Activated naive CD8-positive, alpha-beta T cell treated with anti-CD3 and anti-CD28 coated beads, Interleukin-2, amount 50 U/mL, for 24 hours (primary cell): ENCODE measurements at regions not wholly inside any gene's neighbourhood (a gene's known extent, or its start where the extent isn't known, plus 50 kb on each side); places are given as distances from the start of the nearest gene placed in this dataset.

Experiments used
- ATAC-seq: fragments of 150-1000 bp; cut with Tn5 transposase; one replicate; pipeline ENCODE4 v1.10.0; 2021
- DNase-seq: peaks from one replicate; pipeline ENCODE4 v3.0.0; 2021
- H3K27ac Mint-ChIP-seq: one replicate; pipeline ENCODE4 v1.8.0; 2021; ENCODE audit warnings: mild to moderate bottlenecking, mixed read lengths
- H3K27me3 Mint-ChIP-seq: one replicate; pipeline ENCODE4 v1.8.0; 2021; ENCODE audit warnings: mixed read lengths
- H3K36me3 Mint-ChIP-seq: one replicate; pipeline ENCODE4 v1.8.0; 2021; ENCODE audit warnings: low read depth, mixed read lengths
- H3K4me1 Mint-ChIP-seq: one replicate; pipeline ENCODE4 v1.8.0; 2021; ENCODE audit warnings: mixed read lengths
- H3K4me3 Mint-ChIP-seq: one replicate; pipeline ENCODE4 v1.8.0; 2021; ENCODE audit warnings: mild to moderate bottlenecking, moderate library complexity, mixed read lengths
- H3K9me3 Mint-ChIP-seq: one replicate; pipeline ENCODE4 v1.8.0; 2021; ENCODE audit warnings: mixed read lengths

DNA sequence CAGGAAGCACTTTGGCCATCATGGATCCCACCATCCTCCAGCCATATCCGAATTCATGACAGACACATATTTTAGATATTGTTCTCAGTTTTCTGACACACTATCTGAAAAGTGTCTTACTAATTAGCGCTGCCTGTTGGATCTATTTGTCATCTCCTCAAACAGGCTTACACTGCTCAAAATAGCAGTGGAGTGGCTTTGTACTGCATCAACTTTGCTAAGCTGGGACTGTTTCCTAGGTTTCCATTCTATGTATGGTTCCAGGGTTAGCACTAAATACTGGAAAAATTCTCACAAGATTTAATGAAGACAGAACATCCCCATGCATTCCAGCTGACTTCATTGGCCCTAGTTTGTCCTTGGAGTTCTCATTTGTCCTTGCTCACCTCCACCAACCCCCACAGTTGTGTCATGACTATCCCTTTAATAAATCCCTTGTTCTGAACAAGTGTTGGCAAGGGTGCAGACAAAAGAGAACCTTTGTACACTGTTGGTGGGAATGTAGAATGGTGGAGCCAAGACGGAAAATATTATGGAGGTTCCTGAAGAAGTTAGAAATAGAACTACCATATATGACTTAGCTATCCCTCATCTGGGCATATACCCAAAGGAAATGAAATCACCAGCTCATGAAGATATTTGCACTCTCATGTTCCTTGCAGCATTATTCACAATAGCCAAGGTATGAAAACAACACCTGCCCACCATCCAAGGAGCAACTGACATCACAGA lies 136.5 kb upstream of the RAI14 start:
- ATAC-seq: no peak
- Mint-ChIP-seq H3K9me3 (no peaks in the 10 kb centered on the region), H3K4me1 (peaks cover 4% of the 10 kb centered on the region), H3K27me3 (peaks cover 15% of the 10 kb centered on the region), H3K36me3 (no peaks in the 10 kb centered on the region), H3K27ac (no peak overlapping the region), H3K4me3 (no peak overlapping the region)
- no peak for DNase-seq

DNA sequence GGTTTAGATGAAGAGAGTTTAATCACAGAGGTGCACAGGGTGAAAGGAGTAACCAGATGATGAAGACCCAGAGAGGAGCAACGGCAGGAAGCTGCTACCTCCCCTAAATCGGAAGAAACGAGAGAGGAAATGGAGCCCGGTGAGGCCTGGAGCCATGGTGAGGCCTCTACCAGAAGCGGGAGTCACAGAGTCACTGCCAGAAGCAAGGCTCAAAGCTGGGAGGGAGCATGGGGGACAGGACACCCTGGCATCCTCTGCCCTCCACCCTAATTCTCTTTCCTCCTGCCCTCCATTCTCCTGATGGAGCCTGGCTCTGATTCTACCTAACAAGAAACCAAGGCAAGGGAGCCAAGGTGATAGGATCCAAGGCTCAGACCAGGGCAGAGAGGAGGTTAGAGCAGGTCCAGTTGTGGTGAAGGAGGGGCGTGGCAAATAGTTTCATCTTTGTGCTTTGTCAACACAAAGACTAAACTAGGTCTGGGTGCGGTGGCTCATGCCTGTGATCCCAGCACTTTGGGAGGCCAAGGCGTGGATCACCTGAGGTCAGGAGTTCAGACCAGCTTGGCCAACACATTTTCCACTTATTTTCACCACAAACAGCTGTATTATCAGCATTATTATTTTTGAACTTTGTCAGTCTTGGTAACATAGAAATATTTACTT lies 134.4 kb upstream of the RAI14 start:
- Mint-ChIP-seq H3K27ac (no peak overlapping the region), H3K4me3 (no peak overlapping the region), H3K9me3 (no peaks in the 10 kb centered on the region), H3K4me1 (peaks cover 4% of the 10 kb centered on the region), H3K36me3 (no peaks in the 10 kb centered on the region), H3K27me3 (peaks cover 10% of the 10 kb centered on the region)
- ATAC-seq: no peak
- no peak for DNase-seq

DNA sequence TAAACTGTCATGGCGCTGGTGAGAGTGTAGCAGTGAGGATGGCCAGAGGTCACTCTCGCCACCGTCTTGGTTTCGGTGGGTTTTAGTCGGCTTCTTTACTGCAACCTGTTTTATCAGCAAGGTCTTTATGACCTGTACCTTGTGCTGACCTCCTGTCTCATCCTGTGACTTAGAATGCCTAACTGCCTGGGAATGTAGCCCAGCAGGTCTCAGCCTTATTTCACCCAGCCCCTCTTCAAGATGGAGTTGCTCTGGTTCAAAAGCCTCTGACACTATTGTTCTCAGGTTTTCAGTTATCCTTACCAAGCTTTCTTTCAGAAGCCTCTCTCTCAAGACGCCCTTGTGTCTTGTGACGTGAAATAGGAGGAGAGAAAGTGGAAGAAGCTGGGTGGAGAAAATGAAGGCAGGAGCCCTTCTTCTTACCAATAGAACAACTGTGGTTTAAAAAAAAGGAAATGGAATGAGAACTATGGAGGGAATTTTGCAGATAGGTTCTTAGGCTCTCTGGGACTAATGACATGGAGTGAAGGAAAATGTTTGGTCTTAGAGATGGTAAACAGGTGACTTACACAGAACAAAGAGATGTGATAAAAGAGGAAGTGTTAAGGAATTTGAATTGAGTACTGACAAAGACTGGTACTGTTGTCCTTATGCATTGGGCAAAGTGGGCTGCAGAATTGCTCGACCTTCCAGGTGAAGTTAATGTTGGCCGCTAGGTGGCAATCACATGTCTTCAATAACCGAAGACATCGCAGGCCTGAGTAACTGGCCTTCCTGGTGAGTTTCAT lies 133.3 kb upstream of the RAI14 start:
- H3K4me3 Mint-ChIP-seq: no peak overlapping the region
- H3K27ac Mint-ChIP-seq: no peak overlapping the region

DNA sequence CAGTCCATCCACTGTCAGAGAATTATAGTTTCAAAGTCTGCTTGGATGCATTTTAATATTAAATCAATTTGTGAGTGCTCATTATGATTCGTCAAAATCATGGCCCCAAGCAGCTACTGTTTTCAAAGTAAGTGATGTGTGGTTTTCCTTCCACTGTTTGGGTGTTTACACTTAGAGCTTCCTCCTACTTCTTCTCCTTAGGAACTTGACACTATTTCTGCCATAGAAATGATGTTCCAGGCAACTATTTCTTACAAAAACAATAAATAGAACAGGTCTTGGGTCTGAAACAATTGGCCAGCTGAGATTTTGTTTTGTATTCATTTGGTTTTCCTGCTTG lies 132.8 kb upstream of the RAI14 start:
- ATAC-seq: no peak
- H3K27ac Mint-ChIP-seq: no peak overlapping the region

More for the DNA sequence above, 133.3 kb upstream of the RAI14 start:
- Mint-ChIP-seq H3K9me3 (no peaks in the 10 kb centered on the region), H3K27me3 (peaks cover 5% of the 10 kb centered on the region), H3K36me3 (no peaks in the 10 kb centered on the region), H3K4me1 (peaks cover 4% of the 10 kb centered on the region)
- peak; percentile 58 for DNase-seq
- ATAC-seq: peak; percentile 61

DNA sequence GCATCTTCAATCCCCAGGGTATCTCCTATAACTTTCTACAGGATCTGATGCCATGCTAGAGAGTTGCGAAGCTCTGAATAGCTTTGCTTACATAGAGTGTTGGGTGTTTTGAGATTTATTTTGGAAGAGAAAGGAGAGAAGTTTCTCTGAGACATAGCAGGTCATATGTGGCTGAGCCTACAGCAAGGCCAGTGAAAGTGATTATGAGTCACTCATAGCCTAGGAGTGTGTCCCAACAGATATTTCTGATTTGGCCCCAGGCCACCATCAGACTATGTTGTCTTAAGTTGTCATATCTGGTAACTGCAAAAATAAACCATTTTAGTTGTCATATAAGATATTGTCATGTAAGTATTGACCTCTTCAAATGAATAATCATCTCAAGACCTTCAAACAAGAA lies 132.0 kb upstream of the RAI14 start:
- Mint-ChIP-seq H3K36me3 (no peaks in the 10 kb centered on the region), H3K9me3 (no peaks in the 10 kb centered on the region), H3K4me3 (no peak overlapping the region), H3K27me3 (peaks cover 2% of the 10 kb centered on the region), H3K4me1 (peaks cover 4% of the 10 kb centered on the region), H3K27ac (no peak overlapping the region)
- ATAC-seq (no peak), DNase-seq (no peak)

More for the DNA sequence above, 132.8 kb upstream of the RAI14 start:
- Mint-ChIP-seq H3K4me3 (no peak overlapping the region), H3K4me1 (peaks cover 4% of the 10 kb centered on the region), H3K36me3 (no peaks in the 10 kb centered on the region), H3K9me3 (no peaks in the 10 kb centered on the region), H3K27me3 (peaks cover 2% of the 10 kb centered on the region)
- DNase-seq: no peak

DNA sequence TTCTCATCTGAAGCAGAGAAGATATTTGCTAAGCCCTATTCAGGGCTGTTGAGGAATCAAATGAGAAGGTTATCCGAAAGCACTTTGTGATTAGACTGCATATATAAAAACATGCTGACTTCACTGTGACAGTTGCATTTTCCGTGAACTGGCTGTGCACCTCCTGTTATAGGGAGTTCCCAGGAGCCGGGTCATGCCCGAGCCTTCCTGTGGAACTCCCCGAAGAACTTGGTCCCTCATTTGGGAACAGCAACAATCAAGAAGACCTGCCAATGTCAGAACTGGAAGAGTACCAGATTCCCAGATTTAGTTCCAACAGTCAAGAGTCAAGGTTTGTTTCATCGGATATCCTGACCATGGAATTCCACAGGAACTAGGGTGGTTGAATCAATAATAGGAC lies 130.4 kb upstream of the RAI14 start:
- ATAC-seq (no peak), DNase-seq (no peak)
- Mint-ChIP-seq H3K27me3 (peaks cover 2% of the 10 kb centered on the region), H3K4me1 (peaks cover 4% of the 10 kb centered on the region), H3K9me3 (no peaks in the 10 kb centered on the region), H3K4me3 (no peak overlapping the region), H3K36me3 (no peaks in the 10 kb centered on the region), H3K27ac (no peak overlapping the region)

DNA sequence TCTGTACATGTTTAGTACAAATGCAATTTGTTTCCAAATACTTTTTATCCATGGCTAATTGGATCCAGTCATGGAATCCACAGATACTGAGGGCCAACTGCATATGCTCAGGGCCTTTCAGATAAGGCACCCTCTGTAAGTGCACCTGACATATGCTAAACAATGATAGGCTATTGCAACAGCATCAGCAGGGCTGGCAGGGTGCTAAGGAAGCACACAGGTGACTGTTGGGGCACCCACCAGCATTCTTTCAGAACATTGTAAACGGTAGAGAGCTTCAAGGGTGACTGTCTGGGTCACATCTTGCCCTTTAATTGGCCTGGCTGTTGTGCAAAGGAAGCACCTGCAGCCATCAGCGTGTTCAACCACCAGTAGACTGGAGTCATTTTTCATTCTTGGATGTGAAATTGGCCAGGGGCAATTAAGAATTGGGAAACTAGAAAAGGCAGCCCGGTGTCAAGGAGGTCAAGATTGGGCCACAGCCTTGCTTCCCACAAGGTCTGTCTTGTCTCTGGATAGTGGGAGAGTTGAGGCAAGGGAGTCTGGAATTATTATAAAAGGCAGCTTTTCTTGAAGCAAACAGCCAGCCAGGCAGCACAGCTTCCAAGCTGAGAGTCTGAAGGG lies 129.3 kb upstream of the RAI14 start:
- ATAC-seq (no peak), DNase-seq (no peak)
- H3K4me3 Mint-ChIP-seq: no peak overlapping the region
- no peak overlapping the region for H3K27ac Mint-ChIP-seq
- no peaks in the 10 kb centered on the region for H3K9me3 Mint-ChIP-seq
- peaks cover 4% of the 10 kb centered on the region for H3K4me1 Mint-ChIP-seq
- no peaks in the 10 kb centered on the region for H3K36me3 Mint-ChIP-seq
- no peaks in the 10 kb centered on the region for H3K27me3 Mint-ChIP-seq

DNA sequence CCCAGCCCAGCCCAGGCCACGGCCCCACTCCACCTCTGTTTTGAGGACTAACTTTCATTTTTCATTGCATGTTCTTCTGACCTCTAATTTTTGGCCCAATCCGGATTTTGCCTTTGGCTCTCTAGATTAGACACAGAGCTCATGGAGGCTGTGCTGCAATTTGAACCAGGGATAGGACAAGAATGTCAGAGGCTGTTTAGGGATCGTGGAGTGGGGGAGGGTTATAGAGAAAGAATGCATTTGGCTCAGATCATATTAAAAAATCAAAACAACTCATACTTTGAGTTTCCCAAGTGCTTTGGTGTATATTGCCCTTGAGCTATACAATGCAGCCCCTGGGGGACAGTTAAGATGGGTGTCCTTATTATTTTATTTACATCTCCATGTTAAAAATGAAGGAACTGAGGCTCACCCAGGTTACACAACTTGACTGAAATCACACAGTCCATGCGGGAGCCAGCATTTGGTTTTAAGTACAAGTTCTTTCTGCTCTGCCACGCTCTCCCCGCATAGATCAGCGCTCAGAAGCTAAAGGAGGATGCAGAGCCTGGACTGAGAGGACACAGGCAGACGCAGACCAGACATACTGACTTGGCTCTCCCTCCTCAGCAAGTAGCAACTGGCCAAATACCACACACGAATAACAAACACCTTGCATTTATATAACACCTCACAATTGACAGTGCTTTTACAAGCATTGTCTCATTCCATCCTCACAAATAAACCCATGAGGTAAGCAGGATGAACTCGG lies 126.4 kb upstream of the RAI14 start:
- no peak for ATAC-seq
- H3K9me3 Mint-ChIP-seq: no peaks in the 10 kb centered on the region

DNA sequence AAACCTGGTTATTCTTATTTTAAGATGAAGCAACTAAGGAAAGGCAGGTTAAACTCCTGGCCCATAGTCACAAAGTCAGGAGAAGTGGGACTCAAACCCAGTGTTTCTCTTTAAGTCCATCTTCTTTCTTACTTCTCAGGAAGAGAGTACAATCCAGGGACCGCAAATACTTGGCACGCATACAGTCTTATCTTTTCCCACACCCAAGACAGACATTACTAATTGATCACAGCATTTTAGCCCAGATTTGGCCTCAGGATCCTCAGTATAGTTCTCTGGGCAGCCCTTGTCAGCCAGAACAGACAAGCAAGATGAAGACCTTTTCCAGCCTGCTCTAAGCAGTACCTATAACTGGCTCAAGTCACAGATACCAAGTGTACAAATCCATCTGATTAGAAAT lies 125.5 kb upstream of the RAI14 start:
- no peak for DNase-seq
- ATAC-seq: no peak
- Mint-ChIP-seq H3K9me3 (no peaks in the 10 kb centered on the region), H3K27ac (no peak overlapping the region), H3K4me1 (peaks cover 15% of the 10 kb centered on the region), H3K27me3 (no peaks in the 10 kb centered on the region), H3K4me3 (no peak overlapping the region), H3K36me3 (no peaks in the 10 kb centered on the region)

More for the DNA sequence above, 126.4 kb upstream of the RAI14 start:
- Mint-ChIP-seq H3K36me3 (no peaks in the 10 kb centered on the region), H3K4me3 (no peak overlapping the region), H3K27me3 (no peaks in the 10 kb centered on the region), H3K27ac (no peak overlapping the region), H3K4me1 (peaks cover 11% of the 10 kb centered on the region)
- no peak for DNase-seq

DNA sequence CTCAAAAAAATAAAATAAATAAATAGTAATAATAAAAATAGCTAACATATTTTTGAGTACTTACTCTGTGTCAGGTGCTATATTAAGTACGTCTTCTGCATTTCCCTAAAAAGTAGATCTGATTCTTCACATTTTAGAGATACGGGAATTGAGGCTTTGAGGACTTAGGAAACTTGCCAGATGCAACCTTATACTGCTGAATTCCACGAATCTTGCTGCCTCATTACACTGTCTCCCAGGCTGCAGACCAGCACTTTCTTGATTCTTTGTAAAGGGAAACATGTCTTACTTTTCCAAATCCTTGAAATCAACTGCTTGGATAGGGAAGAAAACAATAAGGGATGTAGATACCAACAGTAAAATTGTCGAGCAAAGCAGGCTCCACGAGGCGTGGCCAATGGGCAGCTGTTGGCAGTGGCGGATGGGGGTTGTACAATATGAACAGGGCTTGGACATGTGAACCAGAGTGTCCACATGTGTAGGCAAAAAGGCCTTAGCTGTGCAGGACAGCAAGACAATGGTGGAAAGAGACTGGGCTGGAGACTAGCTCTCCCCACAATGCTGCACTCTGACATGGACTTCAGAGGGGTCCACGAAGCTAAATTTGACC lies 124.3 kb upstream of the RAI14 start:
- peaks cover 28% of the 10 kb centered on the region for H3K4me1 Mint-ChIP-seq
- no peaks in the 10 kb centered on the region for H3K27me3 Mint-ChIP-seq
- DNase-seq (no peak), ATAC-seq (no peak)
- H3K4me3 Mint-ChIP-seq: no peak overlapping the region
- no peaks in the 10 kb centered on the region for H3K36me3 Mint-ChIP-seq
- no peak overlapping the region for H3K27ac Mint-ChIP-seq
- H3K9me3 Mint-ChIP-seq: no peaks in the 10 kb centered on the region

DNA sequence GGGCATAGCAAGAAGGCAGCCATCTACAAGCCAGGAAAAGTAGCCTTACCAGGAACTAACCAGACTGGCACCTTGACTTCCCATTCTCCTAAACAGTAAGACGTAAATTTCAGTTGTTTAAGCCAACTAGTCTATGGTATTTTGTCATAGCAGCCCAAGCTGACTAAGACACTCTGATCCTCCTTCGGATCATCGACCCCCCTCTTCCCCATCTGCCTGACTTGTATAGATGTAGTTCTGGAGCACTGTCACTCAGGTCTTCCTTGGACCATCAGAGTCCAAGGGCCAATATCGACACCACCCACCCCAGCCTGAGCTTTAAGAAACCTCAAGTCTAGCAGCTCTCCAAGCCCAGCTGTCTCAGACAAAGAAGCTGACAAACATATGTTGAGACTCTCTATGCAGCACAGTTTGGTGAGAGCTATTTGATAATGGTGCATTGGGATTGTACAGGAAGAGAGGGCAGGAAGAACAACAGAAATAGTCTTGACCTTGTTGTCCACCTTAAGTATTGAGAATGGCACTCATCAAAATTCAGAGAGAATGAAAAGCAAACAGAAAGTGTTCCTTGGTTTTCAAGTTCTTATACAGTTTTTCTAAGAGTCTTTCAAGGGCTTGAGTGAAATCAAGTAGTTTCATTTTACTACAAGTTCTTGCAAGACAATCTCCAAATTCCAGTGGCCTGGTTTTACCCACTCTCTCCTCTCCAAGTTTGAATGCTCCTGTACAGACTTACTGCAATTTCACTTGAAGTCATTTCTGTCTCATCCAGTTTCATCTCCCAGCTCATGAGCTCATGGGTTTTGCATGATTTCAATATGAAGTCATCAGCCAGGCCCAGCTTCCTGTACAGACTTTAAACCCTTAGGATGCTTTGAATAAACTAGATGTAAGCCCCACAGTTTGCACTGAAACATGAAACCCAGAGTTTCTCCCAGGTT lies 122.3 kb upstream of the RAI14 start:
- DNase-seq (no peak), ATAC-seq (no peak)
- peaks cover 3% of the 10 kb centered on the region for H3K27me3 Mint-ChIP-seq
- no peaks in the 10 kb centered on the region for H3K36me3 Mint-ChIP-seq
- H3K27ac Mint-ChIP-seq: no peak overlapping the region
- H3K4me3 Mint-ChIP-seq: no peak overlapping the region
- no peaks in the 10 kb centered on the region for H3K9me3 Mint-ChIP-seq
- H3K4me1 Mint-ChIP-seq: peaks cover 34% of the 10 kb centered on the region

DNA sequence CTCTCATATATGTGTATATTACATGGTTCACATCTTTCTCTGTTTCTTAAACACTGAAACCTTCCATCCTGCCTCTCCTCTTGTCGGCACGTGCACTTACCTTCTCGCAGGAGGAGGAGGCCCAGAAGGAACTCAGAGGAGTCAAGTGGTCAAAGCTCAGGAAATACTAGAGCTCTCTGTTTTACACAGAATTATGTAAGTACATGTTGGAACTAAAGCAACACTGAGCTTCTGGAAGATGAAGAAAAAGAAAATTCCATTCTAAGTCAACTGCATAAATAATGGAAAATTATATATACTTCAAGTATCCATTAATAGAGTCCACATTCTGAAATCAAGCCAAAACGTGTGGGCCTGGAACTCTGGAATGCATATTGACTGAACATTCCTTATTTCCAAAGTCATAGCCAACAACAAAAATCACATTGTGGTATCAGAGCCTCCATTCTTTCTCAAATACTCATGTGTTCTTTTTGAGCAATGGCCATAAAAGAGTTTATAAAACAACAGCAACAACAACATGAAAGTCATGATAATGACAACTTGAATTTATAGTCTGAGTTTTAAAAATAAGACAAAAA lies 121.5 kb upstream of the RAI14 start:
- DNase-seq (no peak), ATAC-seq (no peak)
- Mint-ChIP-seq H3K4me3 (no peak overlapping the region), H3K27me3 (peaks cover 8% of the 10 kb centered on the region), H3K4me1 (peaks cover 34% of the 10 kb centered on the region), H3K36me3 (no peaks in the 10 kb centered on the region), H3K27ac (no peak overlapping the region), H3K9me3 (no peaks in the 10 kb centered on the region)

DNA sequence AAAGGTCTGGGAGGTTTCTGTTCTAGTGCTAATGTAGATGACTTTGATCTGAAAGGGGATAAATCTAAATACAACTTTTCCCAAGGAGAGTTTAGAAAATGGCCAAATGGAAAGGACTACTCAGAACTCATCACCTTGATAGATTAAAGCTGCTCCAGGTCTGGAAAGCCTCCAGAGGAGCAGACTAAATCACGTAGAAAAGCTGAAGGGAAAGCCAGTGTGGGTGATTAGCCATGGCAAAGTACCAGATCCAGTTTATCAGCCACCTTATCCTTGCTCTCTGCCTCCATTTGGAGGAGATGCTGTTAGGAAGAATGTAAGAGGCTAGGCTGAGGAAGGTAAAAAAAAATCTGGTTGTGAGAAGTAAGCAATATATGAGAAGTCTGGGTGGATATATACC lies 120.7 kb upstream of the RAI14 start:
- H3K4me3 Mint-ChIP-seq: no peak overlapping the region
- H3K27ac Mint-ChIP-seq: peak overlapping the region; percentile 52
- H3K36me3 Mint-ChIP-seq: no peaks in the 10 kb centered on the region
- DNase-seq (no peak), ATAC-seq (no peak)
- peaks cover 15% of the 10 kb centered on the region for H3K27me3 Mint-ChIP-seq
- H3K4me1 Mint-ChIP-seq: peaks cover 34% of the 10 kb centered on the region
- H3K9me3 Mint-ChIP-seq: no peaks in the 10 kb centered on the region
